ENCODE measurements at regions not wholly inside any gene's neighbourhood (a gene's known extent, or its start where the extent isn't known, plus 50 kb on each side); places are given as distances from the start of the nearest gene placed in this dataset.

DNA sequence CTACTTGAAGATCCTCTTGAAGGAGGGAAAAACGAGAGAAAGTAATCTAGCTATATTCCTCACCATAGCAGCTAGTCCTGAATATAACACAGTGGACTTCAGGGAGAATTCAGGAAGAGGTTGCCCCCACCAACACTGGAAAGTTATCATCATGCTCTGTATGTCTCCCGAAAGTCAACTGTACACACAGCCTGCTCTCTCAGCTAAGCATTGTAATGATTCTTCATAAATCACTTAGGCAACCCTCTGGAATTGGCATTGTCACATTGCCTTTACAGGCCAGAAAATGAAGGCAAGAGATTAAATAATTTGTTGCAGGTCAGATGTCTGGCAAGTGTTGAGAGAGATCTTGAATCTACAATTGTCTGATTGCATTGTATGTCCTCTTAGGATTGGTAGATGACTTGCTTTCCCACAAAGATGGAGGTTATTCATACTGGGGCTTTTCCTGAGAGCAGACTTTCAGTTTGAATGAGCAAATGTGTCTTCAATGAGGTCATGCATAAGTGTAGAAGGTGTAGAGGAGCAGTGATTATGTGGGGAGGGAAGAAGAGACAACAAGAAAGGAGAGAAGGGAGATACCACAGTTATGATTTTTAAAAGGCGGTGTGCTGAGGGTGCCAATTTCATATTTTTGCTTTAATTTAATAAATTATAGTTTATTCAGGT lies 667.2 kb downstream of the DCDC2C start:
- no peak for DNase-seq (ENCODE audit: low read depth, low spot score)
- Histone ChIP-seq H3K9ac (ENCODE audit: insufficient read length, low read depth) (no peak overlapping the region), H3K4me1 (ENCODE audit: insufficient read depth, insufficient read length) (no peaks in the 10 kb centered on the region), H3K9me3 (ENCODE audit: insufficient read depth, low read length) (no peaks in the 10 kb centered on the region; the same call in 1 of the 2 replicates), H3K4me3 (ENCODE audit: insufficient read length, low read depth) (no peak overlapping the region), H3K36me3 (ENCODE audit: insufficient read depth, insufficient read length, low read length) (no peaks in the 10 kb centered on the region), H3K27me3 (ENCODE audit: insufficient read depth, insufficient read length) (no peaks in the 10 kb centered on the region)
- no peak for TF ChIP-seq YY1 (IDR thresholded peaks at IDR 0.05; ENCODE audit: insufficient read depth, insufficient read length)
- no peak for TF ChIP-seq SUZ12 (IDR thresholded peaks at IDR 0.05; ENCODE audit: extremely low read depth, insufficient read depth, insufficient read length)
- no peak for TF ChIP-seq ZNF274 (IDR thresholded peaks at IDR 0.05; ENCODE audit: low read depth, low read length)

DNA sequence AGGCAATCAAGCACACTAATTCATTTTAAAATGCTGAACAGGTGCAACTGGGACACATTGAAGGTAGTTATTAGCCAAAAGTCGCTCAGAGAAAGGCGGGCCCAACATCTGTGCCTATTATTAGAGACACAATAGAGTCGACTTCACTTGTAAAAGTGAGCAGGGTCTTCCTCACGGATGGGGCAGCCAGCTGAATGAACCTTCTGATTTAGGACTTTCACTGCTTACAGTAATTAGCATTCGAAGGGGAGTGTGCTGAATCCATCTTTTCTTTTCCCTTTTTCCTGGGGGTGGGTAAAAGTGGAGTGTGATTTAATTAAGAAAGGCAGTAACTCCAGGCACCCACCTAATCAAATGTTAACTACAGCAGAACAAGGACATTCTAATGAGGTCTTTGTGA lies 677.7 kb downstream of the DCDC2C start:
- H3K4me1 ChIP-seq (ENCODE audit: insufficient read depth, insufficient read length) = no peaks in the 10 kb centered on the region
- peak; percentile 77 for DNase-seq (ENCODE audit: low read depth, low spot score)
- TF ChIP-seq SUZ12 (IDR thresholded peaks at IDR 0.05; ENCODE audit: extremely low read depth, insufficient read depth, insufficient read length) (no peak), ZNF274 (IDR thresholded peaks at IDR 0.05; ENCODE audit: low read depth, low read length) (no peak), YY1 (IDR thresholded peaks at IDR 0.05; ENCODE audit: insufficient read depth, insufficient read length) (no peak)
- H3K4me3 ChIP-seq (ENCODE audit: insufficient read length, low read depth) = no peak overlapping the region
- H3K27me3 ChIP-seq (ENCODE audit: insufficient read depth, insufficient read length) = no peaks in the 10 kb centered on the region
- H3K9me3 ChIP-seq (ENCODE audit: insufficient read depth, low read length) = no peaks in the 10 kb centered on the region; the same call in 1 of the 2 replicates
- no peak overlapping the region for H3K9ac ChIP-seq (ENCODE audit: insufficient read length, low read depth)
- no peaks in the 10 kb centered on the region for H3K36me3 ChIP-seq (ENCODE audit: insufficient read depth, insufficient read length, low read length)

DNA sequence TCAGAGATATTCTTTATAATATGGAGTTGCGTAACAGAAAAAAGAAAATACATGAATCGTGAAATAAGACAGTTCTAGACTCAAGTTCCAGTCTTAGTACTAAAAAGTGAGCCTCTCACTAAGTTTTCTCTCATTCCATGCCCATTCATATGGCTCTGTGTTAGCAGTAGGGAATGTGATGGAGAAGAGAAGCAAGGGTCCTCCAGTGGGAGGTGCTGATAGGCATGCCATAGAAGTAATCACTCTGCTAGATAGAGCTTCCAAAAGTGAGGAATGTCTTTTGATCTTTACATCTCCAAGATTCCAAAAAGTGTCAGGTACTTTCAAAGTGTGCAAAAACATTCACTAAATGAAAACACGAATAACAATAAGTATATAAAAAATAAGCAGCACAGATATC lies 678.4 kb downstream of the DCDC2C start:
- no peak for DNase-seq (ENCODE audit: low read depth, low spot score)
- TF ChIP-seq SUZ12 (IDR thresholded peaks at IDR 0.05; ENCODE audit: extremely low read depth, insufficient read depth, insufficient read length) (no peak), ZNF274 (IDR thresholded peaks at IDR 0.05; ENCODE audit: low read depth, low read length) (no peak), YY1 (IDR thresholded peaks at IDR 0.05; ENCODE audit: insufficient read depth, insufficient read length) (no peak)
- no peaks in the 10 kb centered on the region for H3K4me1 ChIP-seq (ENCODE audit: insufficient read depth, insufficient read length)
- H3K9ac ChIP-seq (ENCODE audit: insufficient read length, low read depth) = no peak overlapping the region
- H3K36me3 ChIP-seq (ENCODE audit: insufficient read depth, insufficient read length, low read length) = no peaks in the 10 kb centered on the region
- no peaks in the 10 kb centered on the region; the same call in 1 of the 2 replicates for H3K9me3 ChIP-seq (ENCODE audit: insufficient read depth, low read length)
- H3K27me3 ChIP-seq (ENCODE audit: insufficient read depth, insufficient read length) = no peaks in the 10 kb centered on the region
- no peak overlapping the region for H3K4me3 ChIP-seq (ENCODE audit: insufficient read length, low read depth)

DNA sequence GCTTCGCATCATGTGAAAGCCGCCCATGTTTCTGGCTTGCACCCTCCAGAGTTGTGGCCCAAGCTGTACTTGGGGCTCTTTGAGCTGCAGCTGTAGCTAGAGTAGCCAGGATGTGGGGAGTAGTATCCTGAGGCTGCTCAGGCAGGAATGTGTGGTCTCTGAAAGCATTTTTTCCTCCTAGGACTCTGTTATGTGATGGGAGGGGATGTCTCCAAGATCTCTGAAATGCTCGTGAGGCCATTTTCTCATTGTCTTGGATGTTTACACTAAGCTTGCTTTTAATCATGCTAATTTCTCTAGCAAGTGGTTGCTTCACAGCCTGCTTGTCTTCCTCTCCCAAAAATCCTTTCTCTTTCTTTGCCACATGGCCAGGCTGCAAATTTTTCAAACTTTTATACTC lies 687.6 kb downstream of the DCDC2C start:
- peaks cover 57% of the 10 kb centered on the region for H3K9me3 ChIP-seq (ENCODE audit: insufficient read depth, low read length)
- H3K4me3 ChIP-seq (ENCODE audit: insufficient read length, low read depth) = no peak overlapping the region
- TF ChIP-seq SUZ12 (IDR thresholded peaks at IDR 0.05; ENCODE audit: extremely low read depth, insufficient read depth, insufficient read length) = no peak
- no peak for TF ChIP-seq ZNF274 (IDR thresholded peaks at IDR 0.05; ENCODE audit: low read depth, low read length)
- no peak for TF ChIP-seq YY1 (IDR thresholded peaks at IDR 0.05; ENCODE audit: insufficient read depth, insufficient read length)
- H3K36me3 ChIP-seq (ENCODE audit: insufficient read depth, insufficient read length, low read length) = no peaks in the 10 kb centered on the region
- no peaks in the 10 kb centered on the region for H3K27me3 ChIP-seq (ENCODE audit: insufficient read depth, insufficient read length)
- peak; percentile 85 for DNase-seq (ENCODE audit: low read depth, low spot score)
- H3K9ac ChIP-seq (ENCODE audit: insufficient read length, low read depth) = no peak overlapping the region
- peaks cover 2% of the 10 kb centered on the region for H3K4me1 ChIP-seq (ENCODE audit: insufficient read depth, insufficient read length)

DNA sequence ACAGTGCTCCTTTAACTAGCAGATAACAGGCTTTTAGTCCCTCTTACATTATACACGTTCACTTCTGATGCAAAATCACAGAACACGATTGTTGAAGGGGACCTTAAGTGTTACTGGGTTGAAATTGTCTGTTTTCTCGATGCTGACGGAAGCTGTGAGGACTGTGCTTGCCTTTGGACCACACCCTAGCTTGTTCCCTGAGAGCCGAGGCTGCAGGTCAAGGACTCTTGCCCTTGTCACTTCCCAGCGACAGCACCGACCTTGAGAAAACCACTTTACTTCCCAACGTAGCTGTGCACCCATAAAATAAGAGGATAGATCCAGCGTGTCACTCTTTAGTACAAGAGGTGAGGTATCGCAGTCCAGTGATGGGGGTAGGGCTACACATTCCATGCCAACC lies 701.0 kb downstream of the DCDC2C start:
- no peak for DNase-seq (ENCODE audit: low read depth, low spot score)
- no peaks in the 10 kb centered on the region for H3K36me3 ChIP-seq (ENCODE audit: insufficient read depth, insufficient read length, low read length)
- no peaks in the 10 kb centered on the region for H3K27me3 ChIP-seq (ENCODE audit: insufficient read depth, insufficient read length)
- H3K4me3 ChIP-seq (ENCODE audit: insufficient read length, low read depth) = no peak overlapping the region
- H3K4me1 ChIP-seq (ENCODE audit: insufficient read depth, insufficient read length) = no peaks in the 10 kb centered on the region
- TF ChIP-seq ZNF274 (IDR thresholded peaks at IDR 0.05; ENCODE audit: low read depth, low read length) (no peak), YY1 (IDR thresholded peaks at IDR 0.05; ENCODE audit: insufficient read depth, insufficient read length) (no peak), SUZ12 (IDR thresholded peaks at IDR 0.05; ENCODE audit: extremely low read depth, insufficient read depth, insufficient read length) (no peak)
- H3K9ac ChIP-seq (ENCODE audit: insufficient read length, low read depth) = no peak overlapping the region
- peaks cover 10% of the 10 kb centered on the region for H3K9me3 ChIP-seq (ENCODE audit: insufficient read depth, low read length)

DNA sequence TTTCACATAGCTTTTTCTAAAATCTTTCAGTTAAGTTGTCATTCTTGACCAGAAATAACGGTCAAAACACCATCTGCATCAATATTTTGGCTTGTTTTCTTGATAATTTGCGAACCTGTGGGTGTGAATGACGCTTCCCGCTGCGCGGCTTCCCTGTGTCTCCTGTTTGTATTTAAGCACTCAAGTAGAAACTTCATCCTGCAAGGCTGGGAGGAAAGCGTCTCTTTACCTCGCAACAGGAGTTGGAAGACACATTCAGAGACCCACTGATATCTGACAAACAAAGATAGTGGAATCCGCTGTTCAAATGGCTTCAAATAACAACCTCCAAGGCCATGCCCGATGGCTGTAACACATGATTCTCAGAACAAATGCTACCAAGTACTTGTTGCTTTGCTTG lies 704.9 kb downstream of the DCDC2C start:
- TF ChIP-seq ZNF274 (IDR thresholded peaks at IDR 0.05; ENCODE audit: low read depth, low read length) (no peak), YY1 (IDR thresholded peaks at IDR 0.05; ENCODE audit: insufficient read depth, insufficient read length) (no peak), SUZ12 (IDR thresholded peaks at IDR 0.05; ENCODE audit: extremely low read depth, insufficient read depth, insufficient read length) (no peak)
- no peaks in the 10 kb centered on the region for H3K9me3 ChIP-seq (ENCODE audit: insufficient read depth, low read length)
- no peaks in the 10 kb centered on the region for H3K4me1 ChIP-seq (ENCODE audit: insufficient read depth, insufficient read length)
- no peak for DNase-seq (ENCODE audit: low read depth, low spot score)
- no peaks in the 10 kb centered on the region for H3K36me3 ChIP-seq (ENCODE audit: insufficient read depth, insufficient read length, low read length)
- H3K27me3 ChIP-seq (ENCODE audit: insufficient read depth, insufficient read length) = no peaks in the 10 kb centered on the region
- H3K9ac ChIP-seq (ENCODE audit: insufficient read length, low read depth) = no peak overlapping the region
- no peak overlapping the region for H3K4me3 ChIP-seq (ENCODE audit: insufficient read length, low read depth)

DNA sequence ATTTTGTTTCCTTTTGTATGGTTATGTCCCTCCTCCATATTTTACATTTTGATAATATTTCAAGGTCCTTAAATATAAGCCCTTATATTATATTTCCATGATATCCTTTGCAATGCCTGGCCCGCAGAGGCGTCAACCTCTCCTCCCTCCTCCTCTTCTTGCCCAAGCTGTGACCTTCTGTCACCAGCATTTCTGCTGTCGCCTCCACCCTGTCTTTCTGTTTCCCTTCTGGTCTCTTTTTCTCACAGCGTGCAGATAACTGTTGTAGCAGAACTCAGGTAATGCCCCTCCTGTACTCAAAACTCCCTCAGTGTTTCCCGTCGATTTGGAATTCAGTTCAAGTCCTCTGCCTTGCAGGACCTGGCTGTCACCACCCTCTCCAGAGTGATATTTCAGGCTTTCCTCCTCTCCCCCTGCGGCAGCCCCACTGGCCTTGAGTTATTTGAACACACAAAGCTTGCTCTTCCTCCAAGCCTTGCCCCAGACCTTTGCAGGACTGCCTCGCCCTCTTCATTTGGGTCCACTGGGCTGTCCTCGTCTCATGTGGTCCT lies 709.3 kb downstream of the DCDC2C start:
- DNase-seq (ENCODE audit: low read depth, low spot score) = no peak
- no peak overlapping the region for H3K4me3 ChIP-seq (ENCODE audit: insufficient read length, low read depth)
- TF ChIP-seq YY1 (IDR thresholded peaks at IDR 0.05; ENCODE audit: insufficient read depth, insufficient read length) (no peak), SUZ12 (IDR thresholded peaks at IDR 0.05; ENCODE audit: extremely low read depth, insufficient read depth, insufficient read length) (no peak), ZNF274 (IDR thresholded peaks at IDR 0.05; ENCODE audit: low read depth, low read length) (no peak)
- no peak overlapping the region for H3K9ac ChIP-seq (ENCODE audit: insufficient read length, low read depth)
- no peaks in the 10 kb centered on the region for H3K9me3 ChIP-seq (ENCODE audit: insufficient read depth, low read length)
- H3K4me1 ChIP-seq (ENCODE audit: insufficient read depth, insufficient read length) = no peaks in the 10 kb centered on the region
- no peaks in the 10 kb centered on the region for H3K27me3 ChIP-seq (ENCODE audit: insufficient read depth, insufficient read length)
- no peaks in the 10 kb centered on the region for H3K36me3 ChIP-seq (ENCODE audit: insufficient read depth, insufficient read length, low read length)
